ENCODE measurements at regions not wholly inside any gene's neighbourhood (a gene's known extent, or its start where the extent isn't known, plus 50 kb on each side); places are given as distances from the start of the nearest gene placed in this dataset.

GRCh38 chr7:65746398-65746669 is 126.5 kb upstream of the VKORC1L1 start:
- TF ChIP-seq POLR2AphosphoS5 (IDR thresholded peaks at IDR 0.05) (no peak), CTCF (IDR thresholded peaks at IDR 0.05) (no peak), POLR2A (IDR thresholded peaks at IDR 0.05) (no peak)

Data from prostate gland (tissue), 2 donors.